ENCODE measurements at regions not wholly inside any gene's neighbourhood (a gene's known extent, or its start where the extent isn't known, plus 50 kb on each side); places are given as distances from the start of the nearest gene placed in this dataset.

- DNase-seq (ENCODE audit: low read depth) = peak; percentile 97
Measured at GRCh38 chr1:244970744-244971551, 106.6 kb upstream of the HNRNPU start.

DNA sequence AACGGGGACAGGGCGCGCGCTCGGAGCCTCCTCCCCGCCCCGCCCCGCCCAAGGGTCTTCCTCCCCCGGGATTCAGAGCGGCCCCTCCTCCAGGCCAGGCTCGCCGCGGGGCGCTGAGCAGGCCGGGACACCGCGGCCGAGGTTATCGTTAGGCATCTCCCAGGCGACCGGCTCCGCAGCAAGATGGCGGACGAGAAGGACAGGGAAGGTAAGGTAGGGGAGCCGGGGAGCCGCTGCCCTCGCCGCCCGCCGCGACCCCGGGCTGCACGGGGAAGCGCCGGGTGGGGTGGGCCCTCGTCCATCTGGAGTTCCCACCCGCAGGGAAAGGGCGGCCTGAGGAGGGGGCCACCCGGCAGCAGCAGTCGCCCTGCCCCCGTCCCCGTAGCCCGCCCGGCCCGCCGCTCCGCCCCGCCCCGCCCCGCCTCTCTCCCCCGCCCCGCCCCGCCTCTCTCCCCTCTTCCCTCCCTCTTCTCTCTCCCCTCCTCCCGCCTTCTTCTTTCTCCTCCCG lies 105.9 kb upstream of the HNRNPU start:
- no peak for DNase-seq (ENCODE audit: low read depth)

GRCh38 chr1:244969355-244970235 lies 105.3 kb upstream of the HNRNPU start:
- peak; percentile 96 for DNase-seq (ENCODE audit: low read depth)

- no peak for DNase-seq (ENCODE audit: low read depth)
Measured at GRCh38 chr1:244968881-244969280, 104.5 kb upstream of the HNRNPU start.

- DNase-seq (ENCODE audit: low read depth) = peak; percentile 14
Measured at GRCh38 chr1:244968471-244968871, 104.1 kb upstream of the HNRNPU start.

DNA sequence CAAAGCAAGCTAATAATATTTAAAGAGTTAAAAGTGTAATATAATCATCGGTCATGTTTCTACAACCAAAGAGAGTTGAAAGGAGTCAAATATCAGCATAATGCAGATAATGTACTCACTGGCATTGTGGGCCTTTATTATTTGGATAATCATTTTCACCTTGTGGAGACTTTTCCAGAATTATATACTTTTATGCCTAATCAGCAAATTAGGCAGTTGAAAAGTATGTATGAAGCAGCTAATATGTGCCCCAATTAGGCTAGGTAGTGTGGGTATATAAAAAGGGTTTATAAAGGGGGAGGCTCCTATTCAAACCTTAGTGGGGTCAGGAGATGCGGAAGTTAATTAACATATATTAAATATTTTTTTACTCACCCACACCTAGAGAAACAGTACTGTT lies 102.8 kb upstream of the HNRNPU start:
- no peak for DNase-seq (ENCODE audit: low read depth)

DNA sequence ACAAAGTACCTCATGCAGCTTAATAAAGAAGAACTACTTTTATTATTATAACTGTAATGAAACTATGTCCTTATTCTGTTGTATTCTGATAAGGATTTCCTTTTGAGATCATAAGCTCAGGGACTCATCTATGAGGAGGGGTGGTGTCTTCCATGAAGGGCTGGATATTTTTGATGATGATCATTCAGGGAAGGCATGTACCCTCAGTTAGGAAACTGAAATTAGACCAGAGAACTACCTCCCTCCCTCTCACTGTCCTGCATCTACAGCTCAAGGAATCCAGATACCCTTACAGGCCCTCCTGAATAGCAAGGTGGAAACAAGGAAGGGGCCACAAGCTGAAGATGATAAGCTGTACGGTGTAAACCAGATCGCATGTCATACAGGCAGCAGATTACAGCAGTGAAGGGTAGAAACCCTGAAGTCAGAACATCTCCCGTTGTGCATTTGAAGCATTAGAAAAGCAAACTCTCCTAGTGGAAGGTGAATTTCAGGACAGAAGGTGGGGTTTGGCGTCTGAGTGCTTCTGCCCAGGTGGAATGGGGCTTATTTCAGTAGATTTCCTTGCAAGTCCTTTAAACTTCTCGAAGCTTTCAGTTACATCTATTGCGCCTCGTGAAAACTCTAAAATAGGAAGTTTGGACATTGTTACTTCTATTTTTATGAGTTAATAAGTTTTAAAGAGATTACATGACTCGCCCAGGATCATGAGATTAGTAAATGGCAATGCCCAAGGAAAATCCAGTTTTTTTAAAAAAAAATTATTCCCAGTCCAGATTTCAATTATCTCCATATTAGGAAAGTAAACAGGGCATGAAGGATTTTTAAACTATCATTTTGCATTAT lies 101.1 kb upstream of the HNRNPU start:
- DNase-seq (ENCODE audit: low read depth) = no peak

- peak; percentile 71 for DNase-seq (ENCODE audit: low read depth)
Measured at GRCh38 chr1:244964112-244964971, 100.0 kb upstream of the HNRNPU start.

DNA sequence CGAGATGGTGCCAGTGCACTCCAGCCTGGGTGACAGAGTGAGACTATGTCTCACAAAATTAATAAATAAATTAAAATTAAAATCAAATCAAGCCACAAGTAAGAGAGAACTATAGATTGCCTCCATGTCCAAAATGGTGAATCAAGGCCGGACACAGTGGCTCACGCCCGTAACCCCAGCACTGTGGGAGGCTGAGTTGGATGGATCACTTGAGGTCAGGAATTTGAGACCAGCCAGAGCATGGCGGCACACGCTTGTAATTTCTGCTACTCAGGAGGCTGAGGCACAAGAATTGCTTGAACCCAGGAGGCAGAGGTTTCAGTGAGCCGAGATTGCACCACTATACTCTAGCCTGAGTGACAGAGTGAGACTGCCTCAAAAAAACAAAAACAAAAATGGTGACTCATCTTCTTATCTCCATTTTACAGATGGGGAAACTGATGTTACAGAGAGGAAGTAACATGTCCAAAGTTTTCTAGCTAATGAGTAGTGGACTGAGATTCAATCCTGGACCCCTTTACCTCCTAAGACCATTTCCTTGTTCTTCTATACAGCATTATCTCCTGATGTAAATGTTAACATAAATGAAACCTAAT lies 99.0 kb upstream of the HNRNPU start:
- DNase-seq (ENCODE audit: low read depth) = no peak

GRCh38 chr1:244962130-244962529 lies 97.8 kb upstream of the HNRNPU start:
- DNase-seq (ENCODE audit: low read depth) = no peak

- no peak for DNase-seq (ENCODE audit: low read depth)
Measured at GRCh38 chr1:244960904-244961303, 96.6 kb upstream of the HNRNPU start.

GRCh38 chr1:244958593-244958992 lies 94.2 kb upstream of the HNRNPU start:
- DNase-seq (ENCODE audit: low read depth) = no peak

DNA sequence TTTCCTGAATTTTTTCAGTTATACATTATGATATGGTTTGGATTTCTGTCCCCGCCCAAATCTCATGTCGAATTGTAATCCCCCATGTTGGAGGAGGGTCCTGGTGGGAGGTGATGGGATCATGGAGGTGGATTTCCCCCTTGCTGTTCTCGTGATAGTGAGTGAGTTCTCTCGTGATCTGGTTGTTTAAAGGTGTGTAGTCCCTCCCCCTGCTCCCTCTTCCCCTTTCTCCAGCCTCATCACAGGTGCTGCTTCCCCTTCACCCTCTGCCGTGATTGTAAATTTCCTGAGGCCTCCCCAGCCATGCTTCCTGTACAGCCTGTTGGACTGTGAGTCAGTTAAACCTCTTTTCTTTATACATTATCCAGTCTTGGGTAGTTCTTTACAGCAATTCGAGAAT lies 93.2 kb upstream of the HNRNPU start:
- DNase-seq (ENCODE audit: low read depth) = no peak

DNA sequence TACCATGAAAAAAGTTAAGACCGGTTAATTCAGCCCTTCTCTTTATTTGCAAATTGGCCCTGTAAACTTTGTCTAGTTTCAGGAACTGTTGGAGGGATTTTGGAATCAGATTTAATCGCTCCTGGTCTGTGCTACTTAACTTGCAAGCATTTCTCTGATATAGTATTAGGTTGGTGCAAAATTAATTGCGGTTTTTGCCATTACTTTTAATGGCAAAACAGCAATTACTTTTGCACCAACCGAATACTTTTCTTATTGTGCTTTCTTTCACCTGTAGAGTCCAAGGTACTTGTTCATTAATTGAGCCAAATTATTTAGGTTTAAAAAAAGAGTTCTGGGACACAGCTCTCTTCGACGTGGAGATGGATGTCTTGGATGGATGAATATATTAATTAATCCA lies 92.8 kb upstream of the HNRNPU start:
- no peak for DNase-seq (ENCODE audit: low read depth)

DNA sequence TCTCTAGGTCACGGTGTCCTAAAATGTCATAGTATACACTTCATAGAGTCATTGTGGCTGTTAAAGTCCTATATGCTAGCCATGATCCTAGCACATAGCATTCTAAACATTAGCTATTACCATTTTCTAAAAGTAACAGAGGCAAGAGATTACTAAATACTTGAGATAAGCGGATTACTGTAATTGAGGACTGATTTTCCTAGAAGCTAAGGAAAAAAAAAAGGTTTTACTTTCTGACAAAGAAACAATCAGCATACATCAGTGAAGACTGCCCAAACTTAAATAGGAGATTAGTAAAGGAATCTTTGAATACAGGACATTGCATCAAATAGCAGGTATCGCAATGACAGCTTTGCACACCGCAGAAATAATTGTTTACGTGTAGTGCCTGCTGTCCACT lies 91.3 kb upstream of the HNRNPU start:
- no peak for DNase-seq (ENCODE audit: low read depth)

DNA sequence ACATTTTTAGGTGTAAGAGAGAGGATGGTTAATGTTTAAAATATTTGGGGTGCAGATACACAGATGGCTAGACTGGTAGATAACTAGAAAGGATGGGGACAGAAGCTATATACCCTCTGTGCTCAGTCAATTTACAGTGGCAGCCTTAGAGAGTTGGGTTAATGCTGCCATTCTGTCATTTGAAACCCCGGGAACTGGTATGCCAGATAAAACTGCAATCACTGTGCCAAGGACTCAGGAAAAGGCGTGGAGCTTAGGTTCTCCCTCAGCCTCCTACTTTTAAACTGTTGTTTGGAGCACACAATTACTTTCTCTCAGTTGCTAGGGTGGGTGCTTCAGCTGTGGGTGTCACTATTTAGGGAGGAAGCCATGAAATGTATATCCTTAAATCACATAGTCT lies 90.0 kb upstream of the HNRNPU start:
- no peak for DNase-seq (ENCODE audit: low read depth)

- DNase-seq (ENCODE audit: low read depth) = no peak
Measured at GRCh38 chr1:244953901-244954300, 89.6 kb upstream of the HNRNPU start.

- no peak for DNase-seq (ENCODE audit: low read depth)
Measured at GRCh38 chr1:244952940-244953339, 88.6 kb upstream of the HNRNPU start.

- DNase-seq (ENCODE audit: low read depth) = no peak
Measured at GRCh38 chr1:244952280-244952933, 88.1 kb upstream of the HNRNPU start.

DNA sequence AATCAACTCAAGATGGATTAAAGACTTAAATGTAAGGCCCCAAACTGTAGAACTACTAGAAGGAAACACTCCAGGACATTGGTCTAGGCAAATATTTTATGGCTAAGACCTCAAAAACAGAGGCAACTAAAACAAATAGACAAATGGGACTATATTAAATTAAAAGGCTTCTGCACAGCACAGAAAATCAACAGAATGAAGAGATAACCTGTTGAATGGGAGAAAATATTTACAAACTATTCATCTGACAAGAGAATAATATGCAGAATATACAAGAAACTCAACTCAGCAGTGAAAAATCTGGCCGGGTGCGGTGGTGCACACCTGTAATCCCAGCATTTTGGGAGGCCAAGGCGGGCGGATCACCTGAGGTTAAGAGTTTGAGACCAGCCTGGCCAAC lies 84.1 kb upstream of the HNRNPU start:
- no peak for DNase-seq (ENCODE audit: low read depth)
